CD4-positive, alpha-beta T cell treated with Interferon alpha-2 for 1 hour (primary cell): ENCODE measurements at regions not wholly inside any gene's neighbourhood (a gene's known extent, or its start where the extent isn't known, plus 50 kb on each side); places are given as distances from the start of the nearest gene placed in this dataset.

Source experiments
- DNase-seq, 2 donors: peaks; one replicate each; pipeline ENCODE4 v3.0.0-alpha.2; 2020 to 2022

DNA sequence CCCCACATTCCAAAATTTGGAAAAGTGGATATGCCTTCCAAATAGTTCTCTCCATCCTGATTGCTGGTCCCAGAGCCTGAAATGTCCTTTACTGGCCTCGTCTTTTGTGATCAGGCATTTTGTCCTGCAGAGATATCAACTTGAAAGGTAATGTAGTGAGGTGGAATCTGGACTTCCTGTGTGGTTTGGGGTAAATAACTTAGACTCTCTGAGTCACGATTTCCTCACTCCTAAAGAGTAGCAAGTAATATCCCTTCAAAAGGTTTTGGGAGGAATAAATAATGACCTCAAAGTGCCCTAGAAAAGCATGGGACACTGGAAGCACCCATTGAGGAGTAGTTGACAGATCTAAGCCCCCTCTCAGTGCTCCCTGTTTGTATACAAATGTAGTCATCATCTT is 426.6 kb downstream of the OMA1 start:
- no peak for DNase-seq

- DNase-seq = no peak
These were observed 430.2 kb downstream of the OMA1 start for GRCh38 chr1:58116284-58116683.

GRCh38 chr1:58109646-58110200 is 436.8 kb downstream of the OMA1 start:
- DNase-seq = no peak

DNA sequence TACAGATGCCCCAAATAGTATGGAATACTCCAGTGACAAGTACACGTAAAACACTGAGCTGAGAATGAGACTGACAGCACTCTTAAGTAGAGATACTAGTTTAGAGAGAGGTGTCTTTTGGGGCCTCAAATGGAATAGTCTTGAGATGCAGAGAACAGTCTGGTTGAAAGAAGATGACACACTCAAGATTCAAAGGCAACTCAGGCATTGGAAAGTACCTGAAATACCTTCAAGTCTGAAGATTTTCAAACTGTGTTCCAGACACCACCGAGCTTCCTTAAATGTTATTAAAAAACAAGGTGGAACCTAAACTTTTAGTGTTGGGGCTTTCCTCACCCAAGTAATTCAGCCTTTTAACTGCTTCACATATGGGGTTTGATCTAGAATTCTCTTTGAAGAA is 437.7 kb downstream of the OMA1 start:
- DNase-seq = no peak

- no peak for DNase-seq
These were observed 438.6 kb downstream of the OMA1 start for GRCh38 chr1:58107943-58108342.

- DNase-seq = no peak
These were observed 441.6 kb downstream of the OMA1 start for GRCh38 chr1:58104960-58105359.

DNA sequence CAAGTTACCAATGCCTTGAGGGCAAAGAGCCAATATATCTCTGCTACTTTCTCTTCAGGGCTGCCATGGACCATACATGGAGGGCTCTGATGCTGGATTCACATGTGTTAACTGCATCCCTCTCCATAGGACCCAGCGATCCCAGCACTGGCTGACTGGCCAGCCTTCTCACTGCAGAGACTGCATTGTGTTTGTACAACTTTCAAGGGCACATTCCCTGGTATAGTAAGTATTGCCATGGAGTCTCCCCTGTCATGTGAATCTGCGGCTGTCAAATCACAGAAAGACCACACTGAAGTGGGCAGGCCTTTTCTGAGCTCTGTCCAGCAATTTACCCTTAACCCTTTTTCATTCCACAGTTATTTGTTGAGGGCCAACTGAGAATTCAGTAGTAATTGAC is 449.8 kb downstream of the OMA1 start:
- DNase-seq = no peak

DNA sequence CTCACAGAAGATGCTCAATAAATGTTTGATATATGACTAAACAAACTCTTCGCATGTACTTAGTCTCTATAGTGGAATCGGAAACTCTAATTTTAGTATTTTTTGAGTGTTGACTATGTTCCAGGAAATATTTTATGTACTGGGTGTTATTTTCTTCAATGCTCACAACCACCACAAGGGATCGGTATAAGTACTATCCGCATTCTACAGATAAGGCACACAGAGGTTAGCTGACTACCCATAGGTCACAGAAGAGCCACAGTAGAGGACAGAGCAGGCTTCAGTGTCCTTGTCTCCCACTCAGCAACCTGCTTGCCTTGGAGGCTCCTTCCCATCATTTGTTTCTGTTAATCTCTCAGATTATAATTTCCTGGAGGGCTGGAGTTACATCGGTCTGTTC is 451.3 kb downstream of the OMA1 start:
- DNase-seq = no peak

GRCh38 chr1:58094221-58094620 is 452.3 kb downstream of the OMA1 start:
- no peak for DNase-seq

GRCh38 chr1:58090640-58091039 is 455.9 kb downstream of the OMA1 start:
- no peak for DNase-seq

- DNase-seq = no peak
These were observed 456.5 kb downstream of the OMA1 start for GRCh38 chr1:58089898-58090534.

DNA sequence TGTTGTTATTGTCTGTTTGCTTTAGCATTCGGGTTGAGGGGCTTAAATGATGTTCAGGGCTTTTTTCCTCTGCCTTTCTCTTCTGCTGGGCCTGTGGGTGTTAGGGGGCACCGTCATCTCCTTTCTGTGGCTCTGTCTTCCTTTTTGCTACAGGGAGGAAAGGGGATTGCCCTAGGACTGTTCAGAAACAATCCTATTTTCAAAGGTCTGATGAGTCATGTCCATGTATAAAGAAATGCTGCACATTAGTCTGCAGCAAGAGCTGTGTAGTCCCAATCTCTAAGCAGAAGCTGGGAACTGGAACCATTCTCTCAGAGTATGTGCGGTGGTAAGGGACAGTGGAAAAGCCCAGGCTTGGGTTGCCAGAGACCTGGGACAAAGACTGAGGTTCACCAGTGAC is 462.3 kb downstream of the OMA1 start:
- DNase-seq = no peak

DNA sequence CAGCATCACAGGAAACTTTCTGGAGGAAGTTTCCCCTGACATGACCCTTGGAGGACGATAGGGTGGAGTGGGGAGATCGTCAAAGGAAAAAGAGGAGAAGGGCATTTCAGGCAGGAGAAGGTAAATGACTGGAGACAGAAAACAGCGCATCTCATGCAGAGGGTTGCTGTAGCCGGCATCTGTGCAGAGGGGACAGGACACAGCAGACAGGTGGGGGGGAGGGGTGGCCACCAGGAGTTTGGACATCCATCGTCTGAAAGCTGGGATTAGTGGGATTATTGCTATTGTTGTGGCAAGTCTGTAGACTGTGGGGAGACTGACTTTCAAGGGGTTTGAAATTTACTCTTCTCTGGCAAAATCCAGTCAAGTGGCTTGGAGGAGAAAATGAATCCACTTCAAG is 463.9 kb downstream of the OMA1 start:
- no peak for DNase-seq

DNA sequence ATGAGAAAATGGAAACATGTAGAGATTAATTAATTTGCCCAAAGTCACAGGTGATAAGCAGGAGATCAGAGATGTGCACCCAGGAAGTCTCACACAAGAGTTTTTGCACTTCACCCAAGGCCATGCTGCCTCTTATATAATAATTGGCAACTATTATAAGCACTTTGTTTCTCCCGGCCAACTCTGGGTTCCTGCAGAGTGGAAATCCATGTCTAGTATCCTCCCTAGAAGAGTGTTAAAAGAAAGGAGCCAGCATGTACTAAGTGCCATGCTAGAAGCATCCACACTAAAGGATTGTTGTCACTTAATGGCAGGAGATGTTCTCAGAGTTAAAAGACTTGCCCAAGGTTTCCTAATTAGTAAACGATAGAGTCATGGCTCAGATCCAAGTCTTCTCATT is 470.3 kb downstream of the OMA1 start:
- DNase-seq = no peak

- DNase-seq = no peak
These were observed 471.3 kb downstream of the OMA1 start for GRCh38 chr1:58075188-58075578.

DNA sequence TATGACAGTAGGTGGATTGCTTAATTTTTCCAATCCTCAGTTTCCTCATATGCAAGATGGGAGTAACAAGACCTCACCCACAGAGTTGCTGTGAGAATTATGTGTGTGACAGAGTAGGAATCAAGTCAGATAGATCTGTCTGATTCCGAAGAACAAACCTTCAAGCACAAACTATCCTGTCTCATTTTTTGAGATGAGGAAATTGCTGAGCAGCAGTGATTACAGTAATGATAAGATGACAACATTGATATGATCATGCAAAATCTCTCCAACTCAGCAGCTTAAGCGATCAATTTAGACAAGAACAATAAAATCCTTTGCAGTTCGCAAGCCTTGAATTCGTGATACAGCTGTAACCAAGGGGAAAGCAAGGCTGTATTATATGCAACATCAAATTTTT is 474.1 kb downstream of the OMA1 start:
- DNase-seq = no peak

- DNase-seq = no peak
These were observed 479.4 kb downstream of the OMA1 start for GRCh38 chr1:58067082-58067481.

DNA sequence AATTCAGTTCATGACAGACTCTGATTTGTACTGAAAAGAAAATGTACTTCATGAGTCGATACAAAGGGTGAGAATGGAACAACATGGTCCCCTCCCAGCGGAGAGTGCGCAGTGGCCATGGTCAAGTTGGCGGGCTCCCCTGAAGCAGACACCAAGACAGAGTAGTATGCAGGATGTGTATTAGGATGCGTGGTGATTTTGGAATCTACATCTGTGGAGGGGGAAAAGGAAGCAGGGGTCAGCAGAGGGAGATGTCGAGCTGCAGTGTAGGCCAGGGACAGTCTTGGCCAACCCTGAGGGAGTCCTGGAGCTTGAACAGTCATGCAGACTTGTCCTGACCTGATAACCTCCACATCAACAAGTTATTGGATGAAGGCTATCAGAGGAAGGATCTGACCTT is 481.0 kb downstream of the OMA1 start:
- no peak for DNase-seq

DNA sequence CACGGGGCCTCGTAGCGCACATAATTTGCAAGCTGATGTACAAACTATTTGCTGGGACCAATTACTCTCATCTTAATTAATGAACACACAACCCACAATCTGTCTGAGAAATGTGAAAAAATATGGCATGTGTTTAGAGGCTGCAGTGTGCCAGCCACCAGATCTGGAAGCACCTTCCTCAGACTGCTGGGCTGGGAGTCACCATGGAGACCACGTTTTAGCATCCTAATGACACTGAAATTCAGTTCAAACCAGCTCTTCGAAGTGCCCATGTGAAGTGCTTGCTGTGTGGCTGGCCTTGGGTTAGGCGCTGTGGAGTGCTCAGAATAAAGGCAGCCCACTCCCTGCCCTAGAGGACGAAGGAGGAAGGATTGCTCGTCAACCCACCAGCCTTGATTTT is 482.4 kb downstream of the OMA1 start:
- no peak for DNase-seq

DNA sequence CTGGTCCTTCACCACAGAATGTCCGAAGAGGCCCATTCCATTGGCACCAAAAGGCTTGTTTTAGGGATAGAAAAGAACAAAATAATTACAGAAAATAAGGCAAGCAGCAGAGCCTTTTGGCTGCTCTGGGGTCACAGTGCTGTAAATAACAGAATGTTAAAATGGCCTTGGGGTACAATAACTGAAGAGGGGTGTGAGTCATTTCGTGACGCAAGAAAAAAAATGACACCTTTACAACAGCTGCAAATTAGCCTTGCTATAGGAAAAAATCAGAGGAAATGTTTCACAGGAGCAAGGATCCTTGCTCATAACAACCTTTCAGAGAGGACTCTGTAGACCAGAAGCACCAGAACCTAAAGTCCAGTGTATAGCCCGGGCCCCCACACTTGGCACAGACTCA is 483.4 kb downstream of the OMA1 start:
- DNase-seq = no peak

- no peak for DNase-seq
These were observed 483.9 kb downstream of the OMA1 start for GRCh38 chr1:58062635-58063034.

GRCh38 chr1:58060559-58061170 is 485.9 kb downstream of the OMA1 start:
- no peak for DNase-seq

GRCh38 chr1:58059789-58060188 is 486.7 kb downstream of the OMA1 start:
- no peak for DNase-seq

DNA sequence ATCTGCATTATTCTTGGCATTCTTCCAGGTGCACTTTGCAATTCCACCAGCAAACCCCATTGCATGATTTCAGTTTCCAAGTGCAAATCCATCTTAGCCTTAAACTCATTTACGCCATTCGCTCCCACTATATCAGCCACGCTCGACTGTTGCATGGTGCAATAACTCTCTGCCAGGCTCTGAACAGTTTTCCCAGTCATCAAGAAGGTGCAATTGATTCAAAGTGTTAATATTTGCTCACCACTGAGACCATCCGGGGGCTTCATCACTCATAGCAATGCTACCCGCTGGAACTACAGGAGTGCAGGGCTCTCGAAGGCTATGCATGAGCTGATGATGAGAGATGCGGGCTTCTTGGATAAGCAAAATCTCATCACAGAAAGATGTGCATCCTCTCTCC is 488.2 kb downstream of the OMA1 start:
- no peak for DNase-seq

DNA sequence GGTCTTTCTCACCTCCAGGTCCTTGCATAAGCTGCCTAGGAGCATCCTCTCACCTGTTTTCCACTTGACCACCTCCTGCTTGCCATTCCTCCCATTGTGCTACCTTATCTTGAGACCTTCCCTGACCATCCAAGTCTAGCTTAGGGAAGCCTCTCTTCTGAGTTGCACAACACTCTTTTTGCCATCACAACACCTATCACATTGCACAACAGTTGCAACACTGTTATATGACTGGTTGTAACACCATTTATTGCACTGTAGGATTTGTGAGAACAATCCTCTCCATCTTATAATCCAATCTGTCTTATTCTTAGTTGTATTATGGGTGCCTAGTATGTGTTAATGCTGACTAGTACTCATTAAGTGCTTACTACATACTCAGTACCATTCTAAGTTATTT is 488.7 kb downstream of the OMA1 start:
- no peak for DNase-seq
